SU-DHL-6 (cell line): ENCODE measurements at regions not wholly inside any gene's neighbourhood (a gene's known extent, or its start where the extent isn't known, plus 50 kb on each side); places are given as distances from the start of the nearest gene placed in this dataset.

Experiments used
- H2AFZ ChIP-seq: fragments of 200-600 bp; sonication (generic); 2 replicates; pipeline ENCODE4 v1.6.1; 2014; ENCODE audit warnings: low read depth, mild to moderate bottlenecking, moderate library complexity, mixed read lengths, antibody characterized with exemption, low read length; ENCODE audit not compliant: severe bottlenecking
- H3F3A ChIP-seq: fragments of 200-600 bp; shearing (Covaris generic); 2 replicates; pipeline ENCODE4 v1.6.0; 2016; ENCODE audit warnings: antibody characterized with exemption, mild to moderate bottlenecking; ENCODE audit not compliant: insufficient read depth
- H3K27ac ChIP-seq: fragments of 200-600 bp; sonication (generic); 2 replicates; pipeline ENCODE4 v1.5.1; 2016; ENCODE audit warnings: low read depth, mild to moderate bottlenecking, low read length, moderate library complexity, mixed read lengths
- H3K27me3 ChIP-seq: fragments of 200-600 bp; sonication (generic), shearing (Covaris generic); 2 replicates; pipeline ENCODE4 v1.6.0; 2014; ENCODE audit warnings: mild to moderate bottlenecking, low read length
- H3K36me3 ChIP-seq: fragments of 200-600 bp; sonication (generic); 2 replicates; pipeline ENCODE4 v1.6.1; 2014; ENCODE audit warnings: mild to moderate bottlenecking, low read length, mixed read lengths
- H3K4me2 ChIP-seq: fragments of 300-600, 200-600 bp; shearing (Covaris generic), sonication (generic); 2 replicates; pipeline ENCODE4 v1.6.0; 2014; ENCODE audit warnings: low read length, low read depth, mild to moderate bottlenecking; ENCODE audit not compliant: poor library complexity, severe bottlenecking
- H3K4me3 ChIP-seq: fragments of 200-600 bp; sonication (generic); 2 replicates; pipeline ENCODE4 v1.5.1; 2014; ENCODE audit warnings: antibody characterized with exemption, low read length, mild to moderate bottlenecking, mixed read lengths; ENCODE audit not compliant: insufficient read depth, poor library complexity, severe bottlenecking
- H3K79me2 ChIP-seq: fragments of 200-600 bp; sonication (generic); 2 replicates; pipeline ENCODE4 v1.6.1; 2014; ENCODE audit warnings: mild to moderate bottlenecking, low read length, moderate library complexity; ENCODE audit not compliant: insufficient read depth
- H3K9ac ChIP-seq: fragments of 200-600 bp; sonication (generic); 2 replicates; pipeline ENCODE4 v1.7.0; 2014; ENCODE audit warnings: mild to moderate bottlenecking, low read length
- H3K9me2 ChIP-seq: fragments of 200-600 bp; sonication (generic); replicated peaks from 2 replicates; pipeline ENCODE4 v1.6.1; 2014; ENCODE audit warnings: low read length; ENCODE audit not compliant: insufficient read depth
- H3K9me3 ChIP-seq: fragments of 200-600 bp; sonication (generic); 2 replicates; pipeline ENCODE4 v1.6.1; 2014; ENCODE audit warnings: low read length, mixed read lengths; ENCODE audit not compliant: insufficient read depth
- H4K20me1 ChIP-seq: fragments of 200-600 bp; sonication (generic); 2 replicates; pipeline ENCODE4 v1.6.1; 2014; ENCODE audit warnings: low read depth, mild to moderate bottlenecking, antibody characterized with exemption, low read length, moderate library complexity, mixed read lengths
- CTCF ChIP-seq: fragments of 200-600 bp; sonication (generic); IDR thresholded peaks from one replicate; pipeline ENCODE4 v1.5.1; 2017; ENCODE audit warnings: antibody characterized with exemption, mild to moderate bottlenecking, low read length, moderate library complexity; ENCODE audit not compliant: insufficient read depth, poor library complexity, severe bottlenecking
- EZH2phosphoT487 ChIP-seq: fragments of 200-600 bp; sonication (generic), shearing (Covaris generic); conservative IDR thresholded peaks from 2 replicates; pipeline ENCODE4 v1.6.1; 2018; ENCODE audit warnings: mild to moderate bottlenecking, antibody characterized with exemption, low read length, moderate library complexity, mixed read lengths

GRCh38 chr7:34249192-34249591 lies 343.9 kb downstream of the BMPER start:
- H3K27ac ChIP-seq: no peak overlapping the region
- no peaks in the 10 kb centered on the region for H3K27me3 ChIP-seq
- no peak overlapping the region for H3K4me3 ChIP-seq
- no peaks in the 10 kb centered on the region for H3F3A ChIP-seq
- no peaks in the 10 kb centered on the region for H3K79me2 ChIP-seq
- no peak overlapping the region for H2AFZ ChIP-seq
- TF ChIP-seq EZH2phosphoT487 (no peak), CTCF (no peak)
- H3K9me3 ChIP-seq: no peaks in the 10 kb centered on the region
- no peaks in the 10 kb centered on the region for H4K20me1 ChIP-seq
- no peak overlapping the region for H3K4me2 ChIP-seq
- no peaks in the 10 kb centered on the region for H3K36me3 ChIP-seq
- H3K9ac ChIP-seq: no peak overlapping the region
- no peaks in the 10 kb centered on the region for H3K9me2 ChIP-seq

- Histone ChIP-seq H3K9me3 (no peaks in the 10 kb centered on the region), H2AFZ (no peak overlapping the region), H3K27me3 (no peaks in the 10 kb centered on the region), H3K9me2 (no peaks in the 10 kb centered on the region), H3K36me3 (no peaks in the 10 kb centered on the region), H3K79me2 (no peaks in the 10 kb centered on the region), H3K9ac (no peak overlapping the region), H3K4me2 (no peak overlapping the region), H3K4me3 (no peak overlapping the region), H4K20me1 (no peaks in the 10 kb centered on the region), H3K27ac (no peak overlapping the region), H3F3A (no peaks in the 10 kb centered on the region)
- TF ChIP-seq EZH2phosphoT487 (no peak), CTCF (no peak)
Measured at GRCh38 chr7:34260279-34260678, 354.9 kb downstream of the BMPER start.

GRCh38 chr7:34263168-34263567 lies 357.8 kb downstream of the BMPER start:
- Histone ChIP-seq H3K9ac (no peak overlapping the region), H3K27me3 (no peaks in the 10 kb centered on the region), H3K27ac (no peak overlapping the region), H3K9me3 (no peaks in the 10 kb centered on the region), H2AFZ (no peak overlapping the region), H3K9me2 (no peaks in the 10 kb centered on the region), H3K4me3 (no peak overlapping the region), H3F3A (no peaks in the 10 kb centered on the region), H3K79me2 (no peaks in the 10 kb centered on the region), H4K20me1 (no peaks in the 10 kb centered on the region), H3K4me2 (no peak overlapping the region), H3K36me3 (no peaks in the 10 kb centered on the region)
- TF ChIP-seq EZH2phosphoT487: no peak
- TF ChIP-seq CTCF: no peak

- Histone ChIP-seq H3K27ac (no peak overlapping the region), H3K9me2 (no peaks in the 10 kb centered on the region), H3K9ac (no peak overlapping the region), H2AFZ (no peak overlapping the region), H3F3A (no peaks in the 10 kb centered on the region), H3K36me3 (no peaks in the 10 kb centered on the region), H3K4me2 (no peak overlapping the region), H3K27me3 (no peaks in the 10 kb centered on the region), H3K9me3 (no peaks in the 10 kb centered on the region), H3K4me3 (no peak overlapping the region), H4K20me1 (no peaks in the 10 kb centered on the region), H3K79me2 (no peaks in the 10 kb centered on the region)
- TF ChIP-seq CTCF (no peak), EZH2phosphoT487 (no peak)
Measured at GRCh38 chr7:34269084-34269483, 363.7 kb downstream of the BMPER start.
